WTC11 (cell line): ENCODE measurements at regions not wholly inside any gene's neighbourhood (a gene's known extent, or its start where the extent isn't known, plus 50 kb on each side); places are given as distances from the start of the nearest gene placed in this dataset.

ENCODE experiments used
- ATAC-seq: fragments of 200-7000 bp; cut with Tn5 transposase; 2 replicates; pipeline ENCODE4 v1.10.0; 2021; ENCODE audit warnings: mild to moderate bottlenecking, moderate library complexity
- CTCF ChIA-PET: fragments of 300-600 bp; sonication (Branson Sonifier 250); formaldehyde crosslinking; loops from one replicate; lab custom pipeline; 2021; ENCODE audit warnings: antibody characterized with exemption; lab: Charles Lee
- POLR2A ChIA-PET: fragments of 350-600 bp; sonication (Branson Sonifier 250); formaldehyde crosslinking; loops from one replicate; lab custom pipeline; 2021; ENCODE audit warnings: antibody characterized with exemption; lab: Charles Lee
- DNase-seq: peaks from one replicate; pipeline ENCODE4 v3.0.0; 2021; ENCODE audit warnings: low spot score
- H3K27ac Mint-ChIP-seq: 2 replicates; pipeline ENCODE4 v1.8.0; 2021; ENCODE audit warnings: mixed read lengths
- H3K27me3 Mint-ChIP-seq: 2 replicates; pipeline ENCODE4 v1.8.0; 2021; ENCODE audit warnings: low read depth, mild to moderate bottlenecking, moderate library complexity, mixed read lengths
- H3K36me3 Mint-ChIP-seq: 2 replicates; pipeline ENCODE4 v1.8.0; 2021; ENCODE audit warnings: mixed read lengths
- H3K4me1 Mint-ChIP-seq: 2 replicates; pipeline ENCODE4 v1.8.0; 2022; ENCODE audit warnings: mixed read lengths
- H3K4me3 Mint-ChIP-seq: 2 replicates; pipeline ENCODE4 v1.8.0; 2021; ENCODE audit warnings: mild to moderate bottlenecking, moderate library complexity, mixed read lengths
- H3K9me3 Mint-ChIP-seq: 2 replicates; pipeline ENCODE4 v1.8.0; 2021; ENCODE audit warnings: mixed read lengths
- AR ChIP-seq: fragments of 250-450 bp; sonication (Bioruptor Pico); IDR thresholded peaks from 2 replicates; pipeline ENCODE4 v1.9.0; 2021; ENCODE audit warnings: mild to moderate bottlenecking
- CREM ChIP-seq: sonication (generic); formaldehyde crosslinking; IDR thresholded peaks from 2 replicates; pipeline ENCODE4 v1.8.1; 2022; ENCODE audit warnings: mild to moderate bottlenecking, missing genetic modification reagents, moderate library complexity
- ELF4 ChIP-seq: sonication (generic); formaldehyde crosslinking; IDR thresholded peaks from 2 replicates; pipeline ENCODE4 v1.8.1; 2022; ENCODE audit warnings: low read depth, mild to moderate bottlenecking, moderate library complexity, missing genetic modification reagents
- FOXJ3 ChIP-seq: sonication (generic); formaldehyde crosslinking; IDR thresholded peaks from 2 replicates; pipeline ENCODE4 v1.9.0; 2021; ENCODE audit warnings: missing genetic modification reagents, mild to moderate bottlenecking, borderline replicate concordance
- JUN ChIP-seq: sonication (generic); formaldehyde crosslinking; IDR thresholded peaks from 2 replicates; pipeline ENCODE4 v1.8.0; 2023; ENCODE audit warnings: mild to moderate bottlenecking, missing genetic modification reagents
- MXD4 ChIP-seq: fragments of 250-450 bp; sonication (Bioruptor Pico); IDR thresholded peaks from 2 replicates; pipeline ENCODE4 v1.8.0; 2021; ENCODE audit warnings: mild to moderate bottlenecking, moderate library complexity, borderline replicate concordance
- NFE2L1 ChIP-seq: sonication (generic); formaldehyde crosslinking; IDR thresholded peaks from 2 replicates; pipeline ENCODE4 v1.8.1; 2023; ENCODE audit warnings: missing genetic modification reagents
- NFYB ChIP-seq: sonication (generic); formaldehyde crosslinking; conservative IDR thresholded peaks from 2 replicates; pipeline ENCODE4 v1.8.0; 2022; ENCODE audit warnings: low read depth, missing genetic modification reagents
- NR2C2 ChIP-seq: sonication (generic); formaldehyde crosslinking; IDR thresholded peaks from 2 replicates; pipeline ENCODE4 v1.8.0; 2022; ENCODE audit warnings: mild to moderate bottlenecking, missing genetic modification reagents
- PRDM15 ChIP-seq: sonication (generic); formaldehyde crosslinking; IDR thresholded peaks from 2 replicates; pipeline ENCODE4 v1.8.0; 2022; ENCODE audit warnings: missing genetic modification reagents
- RELA ChIP-seq: sonication (generic); formaldehyde crosslinking; IDR thresholded peaks from 2 replicates; pipeline ENCODE4 v1.8.1; 2022; ENCODE audit warnings: missing genetic modification reagents, mild to moderate bottlenecking, borderline replicate concordance
- SMAD3 ChIP-seq: sonication (generic); formaldehyde crosslinking; IDR thresholded peaks from 2 replicates; pipeline ENCODE4 v1.8.0; 2022; ENCODE audit warnings: missing genetic modification reagents, mild to moderate bottlenecking, borderline replicate concordance
- TEAD1 ChIP-seq: sonication (generic); formaldehyde crosslinking; IDR thresholded peaks from 2 replicates; pipeline ENCODE4 v1.8.0; 2022; ENCODE audit warnings: mild to moderate bottlenecking, missing genetic modification reagents
- ZNF138 ChIP-seq: sonication (generic); formaldehyde crosslinking; conservative IDR thresholded peaks from 2 replicates; pipeline ENCODE4 v1.8.1; 2022; ENCODE audit warnings: mild to moderate bottlenecking, moderate library complexity, missing genetic modification reagents
- ZNF416 ChIP-seq: fragments of 250-450 bp; sonication (Bioruptor Pico); IDR thresholded peaks from 2 replicates; pipeline ENCODE4 v1.9.0; 2021; ENCODE audit warnings: mild to moderate bottlenecking, inconsistent platforms
- TF ChIP-seq, protein P1 (sequence below): fragments of 250-450 bp; sonication (Bioruptor Pico); IDR thresholded peaks from 2 replicates; pipeline ENCODE4 v1.8.0; 2021; ENCODE audit warnings: mild to moderate bottlenecking
- TF ChIP-seq, protein P2 (sequence below): sonication (generic); formaldehyde crosslinking; IDR thresholded peaks from 2 replicates; pipeline ENCODE4 v1.8.1; 2023; ENCODE audit warnings: mild to moderate bottlenecking, missing genetic modification reagents
- TF ChIP-seq, protein P3 (sequence below): sonication (generic); formaldehyde crosslinking; IDR thresholded peaks from 2 replicates; pipeline ENCODE4 v1.8.0; 2023; ENCODE audit warnings: missing genetic modification reagents
- TF ChIP-seq, protein P4 (sequence below): sonication (generic); formaldehyde crosslinking; conservative IDR thresholded peaks from 2 replicates; pipeline ENCODE4 v1.8.1; 2022; ENCODE audit warnings: mild to moderate bottlenecking, missing genetic modification reagents
- TF ChIP-seq, protein P5 (sequence below): sonication (generic); formaldehyde crosslinking; IDR thresholded peaks from 2 replicates; pipeline ENCODE4 v1.8.1; 2023; ENCODE audit warnings: mild to moderate bottlenecking, moderate library complexity, missing genetic modification reagents

GRCh38 chr1:216785737-216786136 is 62.5 kb upstream of the ESRRG start (continued):
- no peak for TF ChIP-seq ZNF138 (CRISPR knock-in tag)

GRCh38 chr1:216785221-216785620 is 62.0 kb upstream of the ESRRG start:
- Mint-ChIP-seq H3K9me3 (peaks cover 18% of the 10 kb centered on the region), H3K36me3 (no peaks in the 10 kb centered on the region), H3K27me3 (no peaks in the 10 kb centered on the region), H3K4me3 (no peak overlapping the region), H3K4me1 (peaks cover 34% of the 10 kb centered on the region), H3K27ac (no peak overlapping the region)
- no peak for ATAC-seq
- TF ChIP-seq CREM (no peak), AR (CRISPR knock-in tag) (no peak), ZNF416 (CRISPR knock-in tag) (no peak), FOXJ3 (no peak), SMAD3 (CRISPR knock-in tag) (no peak), TEAD1 (CRISPR knock-in tag) (no peak), ELF4 (CRISPR knock-in tag) (no peak), MXD4 (CRISPR knock-in tag) (no peak), NFYB (CRISPR knock-in tag) (no peak), NFE2L1 (CRISPR knock-in tag) (no peak), NR2C2 (no peak)
- TF ChIP-seq, protein P1, sequence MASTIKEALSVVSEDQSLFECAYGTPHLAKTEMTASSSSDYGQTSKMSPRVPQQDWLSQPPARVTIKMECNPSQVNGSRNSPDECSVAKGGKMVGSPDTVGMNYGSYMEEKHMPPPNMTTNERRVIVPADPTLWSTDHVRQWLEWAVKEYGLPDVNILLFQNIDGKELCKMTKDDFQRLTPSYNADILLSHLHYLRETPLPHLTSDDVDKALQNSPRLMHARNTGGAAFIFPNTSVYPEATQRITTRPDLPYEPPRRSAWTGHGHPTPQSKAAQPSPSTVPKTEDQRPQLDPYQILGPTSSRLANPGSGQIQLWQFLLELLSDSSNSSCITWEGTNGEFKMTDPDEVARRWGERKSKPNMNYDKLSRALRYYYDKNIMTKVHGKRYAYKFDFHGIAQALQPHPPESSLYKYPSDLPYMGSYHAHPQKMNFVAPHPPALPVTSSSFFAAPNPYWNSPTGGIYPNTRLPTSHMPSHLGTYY: no peak
- TF ChIP-seq, protein P2, sequence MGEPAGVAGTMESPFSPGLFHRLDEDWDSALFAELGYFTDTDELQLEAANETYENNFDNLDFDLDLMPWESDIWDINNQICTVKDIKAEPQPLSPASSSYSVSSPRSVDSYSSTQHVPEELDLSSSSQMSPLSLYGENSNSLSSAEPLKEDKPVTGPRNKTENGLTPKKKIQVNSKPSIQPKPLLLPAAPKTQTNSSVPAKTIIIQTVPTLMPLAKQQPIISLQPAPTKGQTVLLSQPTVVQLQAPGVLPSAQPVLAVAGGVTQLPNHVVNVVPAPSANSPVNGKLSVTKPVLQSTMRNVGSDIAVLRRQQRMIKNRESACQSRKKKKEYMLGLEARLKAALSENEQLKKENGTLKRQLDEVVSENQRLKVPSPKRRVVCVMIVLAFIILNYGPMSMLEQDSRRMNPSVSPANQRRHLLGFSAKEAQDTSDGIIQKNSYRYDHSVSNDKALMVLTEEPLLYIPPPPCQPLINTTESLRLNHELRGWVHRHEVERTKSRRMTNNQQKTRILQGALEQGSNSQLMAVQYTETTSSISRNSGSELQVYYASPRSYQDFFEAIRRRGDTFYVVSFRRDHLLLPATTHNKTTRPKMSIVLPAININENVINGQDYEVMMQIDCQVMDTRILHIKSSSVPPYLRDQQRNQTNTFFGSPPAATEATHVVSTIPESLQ (CRISPR knock-in tag): no peak
- CTCF ChIA-PET: interaction anchor here (1.3 kb wide), 1 partner anchor 8 kb away, joined by 3 read pairs; no protein-coding TSS in a partner anchor
- DNase-seq: no peak
- POLR2A ChIA-PET: no interaction called here

DNA sequence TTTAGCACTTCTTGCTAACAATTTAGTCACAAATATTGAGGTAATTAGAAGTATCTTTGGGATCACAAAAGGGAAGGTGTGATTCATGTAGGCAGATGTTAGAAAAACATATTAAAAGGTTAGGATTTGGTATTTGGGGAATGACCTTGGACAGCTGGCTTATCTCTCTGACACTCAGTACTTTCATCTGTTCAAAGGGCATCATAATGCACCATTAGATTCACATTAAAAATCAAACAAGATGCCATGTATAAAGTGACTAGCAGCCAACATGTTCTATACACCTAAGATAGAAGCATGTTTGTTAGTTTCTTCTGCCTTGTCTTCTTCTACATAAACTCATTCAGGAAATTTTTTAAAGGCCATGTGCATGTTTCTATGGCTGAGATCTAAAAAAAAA is 56.5 kb upstream of the ESRRG start:
- DNase-seq (no peak), ATAC-seq (no peak)
- no peak overlapping the region for H3K27ac Mint-ChIP-seq
- no peaks in the 10 kb centered on the region for H3K27me3 Mint-ChIP-seq
- TF ChIP-seq, protein P3, sequence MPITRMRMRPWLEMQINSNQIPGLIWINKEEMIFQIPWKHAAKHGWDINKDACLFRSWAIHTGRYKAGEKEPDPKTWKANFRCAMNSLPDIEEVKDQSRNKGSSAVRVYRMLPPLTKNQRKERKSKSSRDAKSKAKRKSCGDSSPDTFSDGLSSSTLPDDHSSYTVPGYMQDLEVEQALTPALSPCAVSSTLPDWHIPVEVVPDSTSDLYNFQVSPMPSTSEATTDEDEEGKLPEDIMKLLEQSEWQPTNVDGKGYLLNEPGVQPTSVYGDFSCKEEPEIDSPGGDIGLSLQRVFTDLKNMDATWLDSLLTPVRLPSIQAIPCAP (CRISPR knock-in tag): no peak
- TF ChIP-seq TEAD1 (CRISPR knock-in tag): no peak
- TF ChIP-seq RELA (CRISPR knock-in tag): no peak
- TF ChIP-seq, protein P4, sequence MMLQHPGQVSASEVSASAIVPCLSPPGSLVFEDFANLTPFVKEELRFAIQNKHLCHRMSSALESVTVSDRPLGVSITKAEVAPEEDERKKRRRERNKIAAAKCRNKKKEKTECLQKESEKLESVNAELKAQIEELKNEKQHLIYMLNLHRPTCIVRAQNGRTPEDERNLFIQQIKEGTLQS: no peak
- TF ChIP-seq, protein P5, sequence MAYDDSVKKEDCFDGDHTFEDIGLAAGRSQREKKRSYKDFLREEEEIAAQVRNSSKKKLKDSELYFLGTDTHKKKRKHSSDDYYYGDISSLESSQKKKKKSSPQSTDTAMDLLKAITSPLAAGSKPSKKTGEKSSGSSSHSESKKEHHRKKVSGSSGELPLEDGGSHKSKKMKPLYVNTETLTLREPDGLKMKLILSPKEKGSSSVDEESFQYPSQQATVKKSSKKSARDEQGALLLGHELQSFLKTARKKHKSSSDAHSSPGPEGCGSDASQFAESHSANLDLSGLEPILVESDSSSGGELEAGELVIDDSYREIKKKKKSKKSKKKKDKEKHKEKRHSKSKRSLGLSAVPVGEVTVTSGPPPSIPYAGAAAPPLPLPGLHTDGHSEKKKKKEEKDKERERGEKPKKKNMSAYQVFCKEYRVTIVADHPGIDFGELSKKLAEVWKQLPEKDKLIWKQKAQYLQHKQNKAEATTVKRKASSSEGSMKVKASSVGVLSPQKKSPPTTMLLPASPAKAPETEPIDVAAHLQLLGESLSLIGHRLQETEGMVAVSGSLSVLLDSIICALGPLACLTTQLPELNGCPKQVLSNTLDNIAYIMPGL (CRISPR knock-in tag): no peak
- no peak for TF ChIP-seq PRDM15
- TF ChIP-seq JUN (CRISPR knock-in tag): no peak
- H3K4me1 Mint-ChIP-seq: peaks cover 33% of the 10 kb centered on the region
- H3K36me3 Mint-ChIP-seq: no peaks in the 10 kb centered on the region
- POLR2A ChIA-PET: no interaction called here
- CTCF ChIA-PET: interaction anchor here (1.0 kb wide), 1 partner anchor 881 kb away, joined by 3 read pairs; no protein-coding TSS in a partner anchor
- H3K9me3 Mint-ChIP-seq: peaks cover 13% of the 10 kb centered on the region
- no peak overlapping the region for H3K4me3 Mint-ChIP-seq
